Smooth muscle cell (in vitro differentiated cells): ENCODE measurements at regions not wholly inside any gene's neighbourhood (a gene's known extent, or its start where the extent isn't known, plus 50 kb on each side); places are given as distances from the start of the nearest gene placed in this dataset. TPM values are rescaled to one million over a fixed set of nuclear protein-coding genes. Genes with fewer than 3 reads are reported as not detected.

Experiments used
- small RNA-seq: library from RNA; depleted of rRNA; stranded (forward); fragments of <200 nt; gene quantifications from one replicate; pipeline ENCODE3, GENCODE V24; 2014

Small RNA genes in the stretch of these regions (small RNA-seq; reads per million reads assigned to genes)
- gene RF00279 (not detected), gene Z82210.1 (not detected)
